Esophagus (tissue), 2 donors: ENCODE measurements at regions not wholly inside any gene's neighbourhood (a gene's known extent, or its start where the extent isn't known, plus 50 kb on each side); places are given as distances from the start of the nearest gene placed in this dataset.
"Not testable (repeated sequence)": the region's sequence is repeated elsewhere in the genome, so short reads cannot be mapped to it uniquely, and the experiment has no call there.

Experiments used
- H3K27ac ChIP-seq, 2 donors: one replicate each; pipeline ENCODE4 v1.5.1; 2013; ENCODE audit warnings: low read depth in 2 of 2, mild to moderate bottlenecking in 2 of 2, inconsistent platforms in 1 of 2, low read length in 1 of 2, moderate library complexity in 1 of 2
- H3K27me3 ChIP-seq, 2 donors: one replicate each; pipeline ENCODE4 v1.6.1; 2013; ENCODE audit warnings: low read length in 2 of 2, control low read depth in 1 of 2, mild to moderate bottlenecking in 1 of 2; ENCODE audit not compliant: insufficient read depth in 2 of 2, control insufficient read depth in 1 of 2
- H3K36me3 ChIP-seq, 2 donors: one replicate each; pipeline ENCODE4 v1.6.1; 2013; ENCODE audit warnings: low read length in 1 of 2; ENCODE audit not compliant: control insufficient read depth in 2 of 2, insufficient read depth in 2 of 2
- H3K4me1 ChIP-seq, 2 donors: one replicate each; pipeline ENCODE4 v1.6.1; 2013; ENCODE audit warnings: low read length in 1 of 2; ENCODE audit not compliant: control insufficient read depth in 2 of 2, insufficient read depth in 2 of 2
- H3K4me3 ChIP-seq, 2 donors: one replicate each; pipeline ENCODE4 v1.5.1; 2013; ENCODE audit warnings: low read length in 2 of 2, mild to moderate bottlenecking in 2 of 2, low read depth in 1 of 2, moderate library complexity in 1 of 2
- H3K9me3 ChIP-seq, 2 donors: one replicate each; pipeline ENCODE4 v1.6.1; 2013; ENCODE audit warnings: mild to moderate bottlenecking in 2 of 2, low read depth in 1 of 2, low read length in 1 of 2, moderate library complexity in 1 of 2; ENCODE audit not compliant: control insufficient read depth in 2 of 2, insufficient read depth in 1 of 2
- WGBS, 2 donors: extraction: QIAGEN DNeasy Blood & Tissue Kit; methylation state at CpG; one replicate each; pipeline ENCODE4 v1.1.7; 2013; 5-methylcytosine and 5-hydroxymethylcytosine counted together
- donor health status: healthy with polysubstance abuse.
- donor health status: Bipolar disorder and iron deficiency.

DNA sequence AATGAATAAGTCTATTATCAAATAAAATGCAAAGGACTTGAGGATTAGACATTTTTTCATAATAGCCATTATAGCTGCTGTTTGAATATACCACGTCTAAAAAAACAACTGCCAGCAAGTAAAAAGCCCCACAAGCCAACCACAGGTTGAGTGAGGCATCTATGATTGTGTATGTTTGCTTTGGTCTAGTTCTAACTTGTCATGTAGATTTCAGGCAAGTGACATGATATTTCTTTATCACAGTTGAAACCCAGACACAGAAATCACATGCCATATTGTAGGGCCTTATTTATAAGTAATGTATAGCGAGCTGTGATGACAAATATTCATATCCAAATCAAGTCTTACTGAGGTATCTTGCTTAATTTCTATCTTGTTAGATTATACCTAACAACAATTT, 225.8 kb downstream of the EMP1 start:
- Histone ChIP-seq H3K36me3 (no peaks in the 10 kb centered on the region), H3K9me3 (no peaks in the 10 kb centered on the region), H3K27ac (no peak overlapping the region), H3K27me3 (peaks cover 0 to 2% of the 10 kb centered on the region in 2 donors), H3K4me1 (no peaks in the 10 kb centered on the region), H3K4me3 (no peak overlapping the region)
- 74 to 79% methylated on average over 2 of the region's 2 CpGs for WGBS, 2 donors

- no peak overlapping the region for H3K27ac ChIP-seq
- H3K27me3 ChIP-seq, result peaks cover 0 to 2% of the 10 kb centered on the region in 2 donors
- H3K36me3 ChIP-seq, result no peaks in the 10 kb centered on the region
- no peaks in the 10 kb centered on the region for H3K9me3 ChIP-seq
- WGBS, 2 donors, result 86 to 88% methylated on average over 2 of the region's 2 CpGs
- no peak overlapping the region for H3K4me3 ChIP-seq
- no peaks in the 10 kb centered on the region for H3K4me1 ChIP-seq
Observed at GRCh38 chr12:13417516-13417915, 221.0 kb downstream of the EMP1 start.

DNA sequence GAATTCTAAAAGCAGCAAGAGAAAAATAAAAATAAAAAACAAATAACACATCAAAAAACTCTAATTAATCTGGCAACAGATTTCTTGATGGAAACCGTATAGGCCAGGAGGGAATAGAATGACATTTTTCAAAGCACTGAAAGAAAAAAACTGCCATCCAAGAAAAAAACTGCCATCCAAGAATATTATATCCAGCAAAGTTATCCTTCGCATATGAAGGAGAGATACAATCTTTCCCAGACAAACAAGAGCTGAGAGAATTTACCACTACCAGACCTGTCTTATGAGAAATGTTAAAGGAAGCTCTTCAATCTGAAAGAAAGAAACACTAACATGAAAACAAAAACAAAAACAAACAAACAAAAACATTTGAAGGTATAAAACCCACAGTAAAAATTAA, 214.8 kb downstream of the EMP1 start:
- Histone ChIP-seq H3K4me3 (no peak overlapping the region), H3K36me3 (no peaks in the 10 kb centered on the region), H3K27ac (no peak overlapping the region), H3K4me1 (no peaks in the 10 kb centered on the region), H3K9me3 (no peaks in the 10 kb centered on the region), H3K27me3 (no peaks in the 10 kb centered on the region)
- WGBS, 2 donors, result 90 to 94% methylated on average over 2 of the region's 2 CpGs

DNA sequence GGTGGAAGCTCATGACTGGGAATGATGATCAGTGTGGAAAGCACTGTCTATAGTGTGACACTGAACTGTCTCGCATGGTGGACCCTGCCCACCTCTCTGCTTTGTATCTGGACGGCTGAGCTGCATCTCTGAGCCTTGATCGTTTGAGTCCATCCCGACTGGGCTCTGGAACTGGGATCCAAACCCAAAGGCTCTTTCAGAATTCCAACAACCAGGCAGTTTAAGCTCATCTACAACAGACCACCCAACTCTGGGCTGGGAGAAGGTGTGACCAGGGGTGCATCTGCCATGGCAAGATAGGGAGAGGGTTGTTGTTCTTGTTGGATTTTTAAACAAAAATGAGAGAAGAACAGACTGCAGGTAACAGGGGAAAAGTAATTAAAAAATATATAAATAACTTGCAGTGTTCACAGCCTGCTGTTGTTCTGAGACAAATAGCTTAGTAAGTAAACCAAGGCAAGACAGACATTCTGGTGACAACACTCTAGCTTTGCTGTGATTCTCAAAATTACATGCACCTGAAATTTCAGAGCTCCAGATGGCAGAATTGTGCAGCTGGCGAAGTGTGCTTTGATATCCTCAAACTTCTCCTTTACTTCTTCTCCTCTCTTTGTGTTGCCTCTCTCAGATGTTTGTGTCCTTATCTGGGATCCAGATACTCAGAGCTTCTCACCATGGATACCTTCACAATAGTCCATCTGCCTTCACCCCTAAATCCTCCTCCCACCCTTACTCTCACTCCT, 209.6 kb downstream of the EMP1 start:
- 82 to 86% methylated on average over 5 of the region's 5 CpGs for WGBS, 2 donors
- no peak overlapping the region for H3K4me3 ChIP-seq

DNA sequence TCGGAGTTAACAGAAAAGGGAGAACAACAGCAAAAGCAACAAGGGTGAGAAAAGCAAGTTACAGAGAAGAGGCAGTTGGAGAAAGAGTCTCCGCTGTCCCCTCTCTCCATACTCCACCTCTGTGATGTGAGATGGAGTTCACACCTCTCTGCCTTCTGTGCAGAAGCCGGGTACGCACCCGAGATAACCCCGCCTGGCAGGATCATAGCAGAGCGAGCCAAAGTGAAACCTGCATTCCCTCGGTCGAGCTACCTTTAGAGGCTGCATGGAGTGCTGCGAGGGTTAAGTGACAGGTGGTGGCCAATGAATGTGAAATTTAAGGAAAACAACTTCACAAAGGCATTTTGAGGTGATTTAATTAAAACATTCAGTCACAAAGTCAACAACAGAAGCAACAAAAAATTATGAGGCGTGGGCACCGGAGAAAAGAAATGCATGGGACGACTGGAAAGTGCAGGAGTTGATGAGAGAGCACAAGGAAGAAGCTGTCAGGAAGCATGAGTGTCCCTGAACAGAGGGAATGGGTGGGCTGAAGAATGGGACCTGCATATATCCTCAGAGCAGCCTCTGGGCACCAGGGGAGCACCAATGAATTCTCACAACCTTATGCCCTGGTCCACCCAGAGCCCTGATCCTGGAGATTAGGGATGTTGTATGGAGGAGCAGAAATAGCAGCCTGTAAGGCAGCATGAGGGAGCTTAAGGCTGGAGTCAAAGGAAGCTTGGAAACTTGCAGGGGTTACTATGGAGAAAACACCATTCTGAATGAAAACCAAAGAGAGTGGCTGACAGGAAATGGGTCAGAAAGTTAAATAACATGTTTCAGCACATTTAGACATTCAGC, 208.3 kb downstream of the EMP1 start:
- Histone ChIP-seq H3K36me3 (no peaks in the 10 kb centered on the region), H3K4me1 (no peaks in the 10 kb centered on the region), H3K27ac (no peak overlapping the region), H3K9me3 (no peaks in the 10 kb centered on the region), H3K27me3 (no peaks in the 10 kb centered on the region), H3K4me3 (no peak overlapping the region)
- WGBS, 2 donors, result 43 to 50% methylated on average over 13 of the region's 13 CpGs

More for the DNA sequence above, 209.6 kb downstream of the EMP1 start:
- Histone ChIP-seq H3K27ac (no peak overlapping the region), H3K27me3 (no peaks in the 10 kb centered on the region), H3K4me1 (no peaks in the 10 kb centered on the region), H3K9me3 (no peaks in the 10 kb centered on the region), H3K36me3 (no peaks in the 10 kb centered on the region)

DNA sequence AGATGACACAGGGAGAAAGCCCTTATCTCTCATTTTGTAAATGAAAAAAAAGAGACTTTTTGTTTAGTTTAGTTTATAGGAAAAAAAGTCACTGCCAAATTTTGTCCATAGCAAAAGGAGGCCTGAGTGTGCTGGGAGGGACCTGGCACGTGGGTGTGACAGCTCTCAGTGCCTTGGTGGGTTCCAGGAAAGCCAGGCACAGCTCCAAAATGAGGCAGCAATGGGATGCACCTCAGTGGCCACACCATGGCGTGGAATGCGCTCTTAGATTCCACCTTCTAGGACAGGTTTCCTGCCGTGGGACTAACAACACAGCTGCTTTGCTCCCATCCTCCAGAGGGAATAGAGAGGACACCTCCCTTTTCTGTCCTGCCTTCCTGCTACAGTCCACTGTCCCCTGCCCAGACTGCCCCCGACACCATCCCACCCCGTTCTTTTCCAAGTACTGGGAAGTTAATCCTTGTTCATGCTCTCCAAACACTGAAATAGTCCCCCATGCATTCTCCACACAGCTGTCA, 207.6 kb downstream of the EMP1 start:
- no peaks in the 10 kb centered on the region for H3K36me3 ChIP-seq
- H3K27me3 ChIP-seq, result no peaks in the 10 kb centered on the region
- WGBS, 2 donors, result 44 to 60% methylated on average over 6 of the region's 6 CpGs
- no peaks in the 10 kb centered on the region for H3K9me3 ChIP-seq
- no peak overlapping the region for H3K4me3 ChIP-seq
- no peak overlapping the region for H3K27ac ChIP-seq
- H3K4me1 ChIP-seq, result no peaks in the 10 kb centered on the region

DNA sequence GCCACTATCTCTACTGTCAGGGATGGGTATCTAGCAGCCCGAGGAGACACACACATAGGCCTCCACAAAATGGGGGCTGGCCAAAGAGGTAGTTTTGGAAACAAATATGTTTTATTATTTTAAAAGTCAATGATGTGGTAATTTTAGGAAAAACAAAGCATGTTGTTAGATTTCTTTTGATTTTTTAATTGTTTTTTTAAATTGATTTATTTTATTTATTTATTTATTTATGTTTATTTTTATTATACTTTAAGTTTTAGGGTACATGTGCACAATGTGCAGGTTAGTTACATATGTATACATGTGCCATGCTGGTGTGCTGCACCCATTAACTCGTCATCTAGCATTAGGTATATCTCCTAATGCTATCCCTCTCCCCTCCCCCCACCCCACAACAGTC, 194.8 kb downstream of the EMP1 start:
- WGBS, 2 donors, result 76 to 82% methylated on average over 2 of the region's 2 CpGs
- H3K27ac ChIP-seq, H3K36me3 ChIP-seq, H3K27me3 ChIP-seq, H3K4me1 ChIP-seq, H3K9me3 ChIP-seq, H3K4me3 ChIP-seq: not testable (repeated sequence)

GRCh38 chr12:13390918-13391317, 194.4 kb downstream of the EMP1 start:
- WGBS, 2 donors, result 62 to 73% methylated on average over 7 of the region's 7 CpGs
- no peaks in the 10 kb centered on the region for H3K36me3 ChIP-seq
- H3K4me3 ChIP-seq, result no peak overlapping the region
- no peak overlapping the region for H3K27ac ChIP-seq
- H3K4me1 ChIP-seq, result peaks cover 0 to 9% of the 10 kb centered on the region in 2 donors
- no peaks in the 10 kb centered on the region for H3K9me3 ChIP-seq
- H3K27me3 ChIP-seq, result no peaks in the 10 kb centered on the region

DNA sequence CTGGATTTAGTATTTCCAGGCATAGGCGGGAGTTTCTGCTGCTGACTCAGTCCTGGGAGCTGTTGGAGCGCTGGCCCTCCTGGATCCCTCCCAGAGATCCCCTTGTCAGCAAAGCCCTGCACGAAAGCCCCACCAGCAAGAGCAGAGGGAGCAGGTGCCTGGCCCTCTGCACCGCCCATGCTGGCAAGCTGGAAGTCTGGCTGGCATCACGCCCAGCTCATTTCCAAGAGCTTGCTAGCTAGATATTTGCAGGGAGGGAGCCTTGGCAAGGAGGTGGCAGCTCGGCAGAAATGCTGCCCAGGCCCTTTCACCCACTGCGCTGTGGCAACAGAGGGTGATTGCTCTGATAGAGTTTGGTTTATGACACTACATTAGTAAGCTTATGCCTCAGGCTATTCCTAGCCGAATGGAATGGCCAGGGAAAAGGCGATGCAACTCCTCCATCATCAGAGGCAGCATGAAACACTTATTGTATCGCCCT, 193.9 kb downstream of the EMP1 start:
- no peaks in the 10 kb centered on the region for H3K27me3 ChIP-seq
- peaks cover 0 to 9% of the 10 kb centered on the region in 2 donors for H3K4me1 ChIP-seq
- no peak overlapping the region for H3K4me3 ChIP-seq
- 20 to 29% methylated on average over 10 of the region's 10 CpGs for WGBS, 2 donors
- H3K27ac ChIP-seq, result no peak overlapping the region
- H3K36me3 ChIP-seq, result no peaks in the 10 kb centered on the region
- no peaks in the 10 kb centered on the region for H3K9me3 ChIP-seq
